NCI-H187 treated with DMSO at 0.1 percent for 48 hours (cell line): ENCODE measurements at regions not wholly inside any gene's neighbourhood (a gene's known extent, or its start where the extent isn't known, plus 50 kb on each side); places are given as distances from the start of the nearest gene placed in this dataset.

Experiments used
- DNase-seq: peaks from one replicate; lab custom pipeline; 2025; lab: John Stamatoyannopoulos, UW

DNA sequence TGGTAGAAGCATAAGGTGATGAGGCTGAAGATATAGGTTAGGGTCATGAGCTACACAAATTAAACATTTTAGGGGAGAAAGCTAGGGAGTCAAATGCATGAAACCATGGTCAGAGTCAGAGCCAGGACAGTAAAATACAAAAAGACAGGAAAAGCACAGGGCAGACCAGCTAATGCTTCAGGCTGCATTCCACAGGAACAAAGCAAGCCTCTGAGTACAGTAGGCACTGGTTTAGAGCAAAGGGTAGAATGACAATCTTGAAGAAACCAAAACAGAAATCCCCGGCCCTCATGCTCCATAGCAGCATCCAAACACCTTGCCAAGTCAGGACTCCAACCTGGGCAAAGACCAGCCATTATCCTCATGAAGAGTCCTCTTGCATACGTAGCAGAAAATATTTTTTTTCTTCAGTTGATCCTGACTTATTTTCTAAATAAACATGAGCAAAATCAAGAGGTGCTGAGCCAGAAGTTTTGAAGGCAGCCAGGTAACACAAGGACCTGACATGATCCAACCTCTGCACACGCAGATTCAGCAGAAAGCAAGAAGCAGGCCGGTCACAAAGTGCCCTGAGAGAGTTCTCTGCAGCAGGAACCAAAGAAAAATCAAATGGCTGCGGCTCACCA lies 273.1 kb downstream of the TTLL7 start:
- DNase-seq, result no peak

DNA sequence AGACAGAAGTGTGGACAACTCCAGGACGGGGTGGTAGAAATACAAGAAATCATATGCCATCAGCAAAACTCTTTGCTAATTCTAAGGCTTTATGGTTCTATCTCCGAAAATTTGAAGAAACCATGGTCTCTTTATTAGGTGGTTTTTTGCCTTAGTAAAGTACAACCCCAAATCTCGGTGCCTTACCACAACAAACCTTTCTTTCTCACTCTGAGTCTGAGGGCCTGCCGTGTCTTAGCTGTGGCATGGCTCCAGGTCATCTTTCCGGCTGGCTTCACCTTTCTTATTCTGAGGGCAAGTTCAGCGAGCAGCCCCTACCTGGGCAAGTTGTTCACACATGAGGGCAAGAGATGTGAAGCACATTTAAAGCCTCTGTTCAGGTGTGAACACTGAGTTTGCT lies 280.6 kb downstream of the TTLL7 start:
- no peak for DNase-seq

DNA sequence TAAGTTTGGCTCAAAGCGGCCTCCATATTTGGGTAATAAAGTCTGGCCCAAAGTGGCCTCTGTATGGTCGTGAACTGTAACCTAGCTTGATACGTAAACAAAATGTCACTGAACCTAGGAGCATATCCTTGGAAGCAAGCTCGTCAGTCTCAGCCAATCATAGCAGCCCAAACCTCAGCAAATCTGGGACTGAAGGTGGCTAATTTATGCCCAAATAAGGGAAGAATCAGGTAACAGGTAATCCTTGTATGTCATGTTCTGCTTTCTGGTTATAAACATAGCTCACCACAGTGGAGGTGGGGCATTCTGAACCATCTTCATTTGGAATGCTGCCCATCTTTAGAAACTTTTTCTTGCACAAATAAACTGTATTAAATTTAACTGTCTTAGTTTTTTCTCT lies 281.1 kb downstream of the TTLL7 start:
- DNase-seq, result no peak

DNA sequence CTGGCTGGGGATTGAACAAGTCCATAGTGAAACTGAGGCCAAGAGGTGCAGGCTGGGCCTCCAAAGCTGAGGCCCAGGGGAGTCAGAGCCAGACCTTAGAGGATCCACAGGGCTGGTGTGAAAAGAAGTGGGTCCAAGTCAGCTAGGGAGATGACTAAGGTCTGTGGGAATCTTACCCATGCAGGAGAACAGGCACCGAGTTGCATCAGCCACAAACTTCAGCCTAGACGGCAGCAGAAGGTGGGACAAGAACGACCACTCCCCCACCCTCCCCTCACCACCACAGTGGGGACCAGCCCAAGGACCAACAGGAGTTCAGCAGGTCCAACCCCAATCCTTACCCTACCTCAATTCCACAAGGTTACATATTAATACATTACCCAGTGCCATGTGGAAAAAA lies 282.3 kb downstream of the TTLL7 start:
- DNase-seq, result no peak

- DNase-seq, result no peak
Measured at GRCh38 chr1:83715550-83715949, 283.4 kb downstream of the TTLL7 start.

GRCh38 chr1:83709662-83710061 lies 289.3 kb downstream of the TTLL7 start:
- no peak for DNase-seq

- no peak for DNase-seq
Measured at GRCh38 chr1:83706354-83706938, 292.5 kb downstream of the TTLL7 start.

DNA sequence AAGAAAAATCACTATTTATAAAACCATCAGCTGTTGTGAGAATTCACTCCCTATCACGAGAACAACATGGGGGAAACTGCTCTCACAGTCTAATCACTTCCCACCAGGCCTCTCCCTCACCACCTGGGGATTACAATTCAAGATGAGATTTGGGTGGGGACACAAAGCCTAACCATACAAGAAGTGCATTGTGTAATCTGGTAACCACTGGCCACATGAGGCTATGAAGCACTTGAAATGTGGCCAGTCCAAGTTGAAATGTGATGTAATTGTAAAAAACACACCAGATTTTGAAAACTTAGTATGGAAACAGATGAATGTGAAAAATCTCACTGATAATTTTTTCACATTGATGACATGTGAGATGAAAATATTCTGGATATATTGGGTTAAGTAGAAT lies 293.8 kb downstream of the TTLL7 start:
- no peak for DNase-seq

DNA sequence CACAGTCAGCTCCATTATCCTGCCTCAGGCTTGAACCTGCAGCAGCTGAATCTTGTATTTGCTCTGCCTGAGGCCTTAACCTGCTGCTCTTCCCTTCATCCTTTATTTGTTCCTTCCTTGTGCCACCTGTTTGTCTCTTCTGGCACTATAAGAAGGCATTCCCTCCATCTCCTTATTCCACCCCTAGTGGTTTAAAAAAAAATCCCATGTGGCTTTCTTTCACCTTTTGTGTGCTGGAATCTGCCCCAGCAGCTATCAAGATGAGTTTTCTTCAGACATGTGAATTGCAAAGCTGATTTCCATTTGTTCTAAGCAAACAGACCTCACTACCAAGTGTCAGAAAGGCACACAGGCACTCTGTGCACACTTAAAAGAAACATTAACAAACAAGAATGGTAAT lies 294.6 kb downstream of the TTLL7 start:
- no peak for DNase-seq

- no peak for DNase-seq
Measured at GRCh38 chr1:83702356-83702755, 296.6 kb downstream of the TTLL7 start.

GRCh38 chr1:83701355-83701754 lies 297.6 kb downstream of the TTLL7 start:
- no peak for DNase-seq

DNA sequence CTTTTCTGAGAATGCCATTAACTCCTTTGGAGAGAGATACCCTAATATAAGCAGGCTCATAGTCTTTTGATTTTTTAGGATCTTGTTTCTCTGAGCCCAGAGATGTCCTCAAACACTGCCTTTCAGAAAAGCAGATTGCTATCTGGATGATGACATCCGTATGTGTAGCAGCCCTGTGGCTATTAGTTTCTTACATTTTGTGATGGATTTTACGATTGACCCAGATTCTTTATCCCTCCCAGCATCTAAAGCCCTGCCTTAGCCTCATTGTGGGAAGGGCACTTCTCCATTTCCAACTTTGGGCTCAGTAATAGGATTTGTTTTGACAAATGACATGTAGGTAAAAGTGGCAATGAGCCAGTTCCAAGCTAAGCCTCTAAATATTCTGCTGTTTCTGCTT lies 300.3 kb downstream of the TTLL7 start:
- DNase-seq, result no peak

- DNase-seq, result no peak
Measured at GRCh38 chr1:83697961-83698360, 301.0 kb downstream of the TTLL7 start.

GRCh38 chr1:83697220-83697619 lies 301.7 kb downstream of the TTLL7 start:
- no peak for DNase-seq

- no peak for DNase-seq
Measured at GRCh38 chr1:83694449-83694848, 304.5 kb downstream of the TTLL7 start.

DNA sequence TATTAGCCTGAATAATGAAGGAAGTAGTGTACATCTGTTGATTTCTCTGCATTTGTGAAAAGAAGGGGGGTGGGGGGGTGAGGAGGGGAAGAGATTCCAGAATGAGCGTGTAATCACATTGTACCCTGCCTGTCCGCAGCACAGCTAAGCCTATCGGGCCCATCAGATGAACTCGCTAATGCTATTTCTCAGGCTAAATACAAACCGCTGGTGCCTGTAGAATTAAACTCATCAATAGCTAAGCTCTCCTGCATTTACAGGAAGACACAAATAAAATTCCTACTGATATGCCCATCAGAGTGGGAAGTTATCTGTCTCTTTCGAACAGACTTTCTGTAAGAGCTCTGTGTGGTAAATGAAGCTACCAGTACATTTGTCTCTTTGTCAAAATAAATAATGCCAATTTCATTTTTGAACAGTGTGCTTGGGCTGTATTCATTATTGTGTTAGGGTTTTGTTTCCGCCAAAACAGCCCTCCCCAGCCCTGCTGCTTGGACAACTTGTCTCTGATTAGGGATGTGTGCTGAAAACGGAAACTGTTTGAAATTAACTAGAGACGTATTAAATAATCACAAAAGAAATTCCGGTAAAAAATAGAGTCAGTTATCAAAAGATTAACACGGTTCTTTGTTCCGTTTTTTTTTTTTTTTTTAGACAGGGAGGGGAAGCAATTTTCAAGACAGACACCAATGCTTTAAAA lies 305.4 kb downstream of the TTLL7 start:
- no peak for DNase-seq

GRCh38 chr1:83692524-83693381 lies 306.2 kb downstream of the TTLL7 start:
- no peak for DNase-seq

DNA sequence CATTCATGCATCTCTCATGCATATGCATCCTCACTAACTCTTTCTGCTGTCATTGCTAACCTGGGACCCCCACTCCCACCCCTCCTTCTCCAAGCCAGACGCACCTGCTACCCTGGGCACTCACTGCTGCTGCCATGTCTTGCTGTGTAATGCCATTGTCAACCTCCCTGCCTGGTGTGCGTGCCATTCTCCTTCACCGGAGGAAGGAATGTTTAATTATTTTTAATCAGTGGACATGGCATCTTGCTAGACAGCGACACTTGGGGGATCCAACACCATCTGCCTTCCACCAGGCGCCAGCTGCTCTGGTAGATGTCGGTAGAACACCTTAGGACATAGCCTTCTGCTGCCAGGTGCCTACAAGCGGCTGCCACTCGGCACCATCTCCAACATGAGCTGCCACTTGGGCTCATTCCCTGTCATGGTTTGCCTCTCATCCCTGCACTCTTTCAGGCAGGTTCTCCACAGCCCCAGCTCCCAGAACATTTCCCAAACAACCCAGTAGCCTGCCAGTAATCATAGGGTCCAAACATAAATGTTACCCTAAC lies 306.9 kb downstream of the TTLL7 start:
- DNase-seq, result no peak

DNA sequence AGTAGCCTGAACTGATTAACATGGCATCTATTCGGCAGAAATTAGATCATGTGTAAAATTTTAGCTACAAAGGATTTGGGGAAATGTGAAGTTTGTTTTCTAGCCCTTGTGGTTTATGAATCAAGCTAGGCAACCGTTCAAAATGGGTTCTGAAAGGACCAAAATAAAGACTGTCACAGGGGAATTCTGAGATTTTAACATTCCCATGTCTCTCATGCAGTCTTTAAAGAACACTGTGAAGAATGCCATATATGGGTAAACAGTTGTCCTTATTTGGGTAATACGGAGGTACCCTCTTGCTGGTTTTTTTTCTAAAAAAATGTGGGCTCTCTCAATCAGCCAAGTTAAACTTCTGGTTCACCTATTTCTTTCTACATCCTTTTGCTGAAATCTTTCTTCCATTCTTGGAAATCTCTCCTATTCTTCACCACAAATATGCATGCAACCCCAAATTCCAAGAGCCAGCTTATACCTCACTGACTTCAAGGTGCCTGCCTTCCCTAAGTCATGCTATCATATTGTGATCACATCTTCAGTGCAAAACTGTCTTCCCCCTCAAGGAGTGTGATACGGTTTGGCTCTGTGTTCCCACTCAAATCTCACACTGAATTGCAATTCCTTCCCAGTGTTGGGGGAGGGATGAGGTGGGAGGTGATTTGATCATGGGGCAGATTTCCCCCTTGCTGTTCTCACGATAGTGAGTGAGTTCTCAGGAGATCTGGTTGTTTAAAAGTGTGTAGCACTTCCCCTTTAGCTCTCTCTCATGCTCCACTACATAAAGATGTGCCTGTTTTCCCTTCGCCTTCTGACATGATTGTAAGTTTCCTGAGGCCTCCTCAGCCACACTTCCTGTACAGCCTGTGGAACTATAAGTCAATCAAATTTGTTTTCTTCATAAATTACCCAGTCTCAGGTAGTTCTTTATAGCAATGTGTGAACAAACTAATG lies 308.7 kb downstream of the TTLL7 start:
- no peak for DNase-seq

DNA sequence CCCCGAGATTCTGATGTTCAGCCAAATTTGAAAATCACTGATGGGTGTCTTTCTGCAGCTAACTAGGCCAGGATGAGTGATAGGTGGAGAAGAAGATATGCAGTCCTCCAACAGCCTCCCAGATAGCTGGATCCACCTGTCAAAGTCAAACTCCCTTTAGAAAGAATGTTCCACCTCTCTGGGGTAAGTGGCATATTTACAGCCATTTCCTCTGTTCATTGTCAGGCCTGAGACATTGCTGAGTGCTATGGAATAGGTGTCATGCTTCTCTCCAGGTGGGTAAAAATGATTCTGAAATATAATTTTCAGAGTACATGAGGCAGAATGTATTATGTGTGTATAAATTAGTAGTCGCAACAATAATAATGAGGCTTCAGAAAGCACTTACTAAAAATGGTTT lies 316.8 kb downstream of the TTLL7 start:
- no peak for DNase-seq

DNA sequence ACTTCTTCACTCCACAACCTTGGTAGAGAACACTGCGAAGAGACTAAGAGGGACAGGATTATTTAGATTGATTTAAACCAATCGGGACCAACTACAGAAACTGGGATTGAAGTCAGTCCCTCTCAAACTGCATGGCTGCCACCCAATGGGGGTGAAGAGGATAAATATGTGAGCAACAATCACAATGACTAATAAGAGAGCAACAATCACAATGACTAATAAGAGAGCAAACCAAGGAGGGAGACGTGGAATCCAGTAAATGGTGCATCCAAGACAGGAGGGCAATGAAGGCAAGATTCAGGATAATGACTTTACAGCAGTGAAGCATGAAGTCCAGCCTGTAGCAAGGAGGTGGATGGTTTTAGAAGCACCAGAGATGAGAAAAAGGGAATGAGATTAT lies 322.8 kb downstream of the TTLL7 start:
- no peak for DNase-seq
